Natural killer cell (primary cell): ENCODE measurements at regions not wholly inside any gene's neighbourhood (a gene's known extent, or its start where the extent isn't known, plus 50 kb on each side); places are given as distances from the start of the nearest gene placed in this dataset.

Source experiments
- ATAC-seq, 3 donors: fragments of 150-1000 bp in 2 of 3; fragments of 200-7000 bp in 1 of 3; cut with Tn5 transposase; 1 replicate in 1 of 3; 2 replicates in 2 of 3; pipeline ENCODE4 v1.10.0; 2021; ENCODE audit warnings: mild to moderate bottlenecking in 2 of 3, moderate library complexity in 2 of 3
- DNase-seq, 2 donors: peaks; one replicate each; pipeline versions ENCODE4 v3.0.0 to v3.0.0-alpha.2; 2013 to 2021; ENCODE audit warnings: mixed read lengths in 1 of 2
- H3K27ac ChIP-seq: one replicate; pipeline ENCODE4 v1.5.1; 2013; ENCODE audit warnings: mild to moderate bottlenecking, low read length
- H3K27me3 ChIP-seq: one replicate; pipeline ENCODE4 v1.6.1; 2013; ENCODE audit warnings: low read length; ENCODE audit not compliant: control insufficient read depth, insufficient read depth
- H3K36me3 ChIP-seq: one replicate; pipeline ENCODE4 v1.6.1; 2013; ENCODE audit warnings: low read length; ENCODE audit not compliant: control insufficient read depth, insufficient read depth
- H3K4me1 ChIP-seq: one replicate; pipeline ENCODE4 v1.6.1; 2013; ENCODE audit warnings: low read length; ENCODE audit not compliant: control insufficient read depth, insufficient read depth
- H3K4me3 ChIP-seq: one replicate; pipeline ENCODE4 v1.5.1; 2013; ENCODE audit warnings: low read length
- H3K9me3 ChIP-seq: one replicate; pipeline ENCODE4 v1.6.1; 2013; ENCODE audit warnings: low read length; ENCODE audit not compliant: control insufficient read depth, insufficient read depth
- H3K27ac Mint-ChIP-seq, 2 donors: one replicate each; pipeline ENCODE4 v1.8.0; 2022; ENCODE audit warnings: mild to moderate bottlenecking in 2 of 2, mixed read lengths in 2 of 2, moderate library complexity in 1 of 2
- H3K27me3 Mint-ChIP-seq, 2 donors: one replicate each; pipeline ENCODE4 v1.8.0; 2022; ENCODE audit warnings: low read depth in 2 of 2, mixed read lengths in 2 of 2
- H3K36me3 Mint-ChIP-seq: one replicate; pipeline ENCODE4 v1.8.0; 2022; ENCODE audit warnings: mixed read lengths
- H3K4me1 Mint-ChIP-seq, 2 donors: one replicate each; pipeline ENCODE4 v1.8.0; 2022; ENCODE audit warnings: mixed read lengths in 2 of 2
- H3K4me3 Mint-ChIP-seq: one replicate; pipeline ENCODE4 v1.8.0; 2022; ENCODE audit warnings: mild to moderate bottlenecking, moderate library complexity, mixed read lengths
- H3K9me3 Mint-ChIP-seq, 2 donors: one replicate each; pipeline ENCODE4 v1.8.0; 2022; ENCODE audit warnings: mixed read lengths in 2 of 2
- CTCF ChIP-seq: fragments of 200-600 bp; IDR thresholded peaks from one replicate; pipeline ENCODE4 v1.8.0; 2022; ENCODE audit warnings: antibody characterized with exemption
- WGBS: methylation state at CpG from one replicate; pipeline ENCODE4 v1.1.7; 2013; ENCODE audit warnings: missing lambda C conversion rate; ENCODE audit not compliant: insufficient coverage; 5-methylcytosine and 5-hydroxymethylcytosine counted together
- intact Hi-C: fragments of 100-400 bp; cut with micrococcal nuclease; formaldehyde crosslinking; loops from one replicate; pipeline ENCODE4 v1.14.2; 2022

GRCh38 chr16:76942089-76942488 lies 248.9 kb upstream of the MON1B start:
- no peaks in the 10 kb centered on the region for H3K36me3 ChIP-seq
- intact Hi-C loops = no loop called here
- H3K36me3 Mint-ChIP-seq = no peaks in the 10 kb centered on the region
- no peak for ATAC-seq
- H3K27me3 Mint-ChIP-seq = no peaks in the 10 kb centered on the region
- H3K4me1 ChIP-seq = no peaks in the 10 kb centered on the region
- H3K27ac Mint-ChIP-seq = no peak overlapping the region
- peaks cover 4 to 7% of the 10 kb centered on the region in 2 donors for H3K9me3 Mint-ChIP-seq
- no peak overlapping the region for H3K4me3 Mint-ChIP-seq
- no peak overlapping the region for H3K27ac ChIP-seq
- no peak for DNase-seq
- no peak for TF ChIP-seq CTCF
- WGBS = 89% methylated on average over 3 of the region's 4 CpGs
- H3K4me1 Mint-ChIP-seq = no peaks in the 10 kb centered on the region
- H3K9me3 ChIP-seq = no peaks in the 10 kb centered on the region
- H3K27me3 ChIP-seq = no peaks in the 10 kb centered on the region
- H3K4me3 ChIP-seq = no peak overlapping the region

- no peak overlapping the region for H3K4me3 ChIP-seq
- H3K4me1 Mint-ChIP-seq = no peaks in the 10 kb centered on the region
- H3K9me3 Mint-ChIP-seq = peaks cover 4 to 8% of the 10 kb centered on the region in 2 donors
- intact Hi-C loops = no loop called here
- no peaks in the 10 kb centered on the region for H3K36me3 ChIP-seq
- WGBS = 91% methylated on average over 2 of the region's 2 CpGs
- H3K9me3 ChIP-seq = no peaks in the 10 kb centered on the region
- H3K36me3 Mint-ChIP-seq = peaks cover 7% of the 10 kb centered on the region
- TF ChIP-seq CTCF = no peak
- H3K4me1 ChIP-seq = no peaks in the 10 kb centered on the region
- ATAC-seq (no peak), DNase-seq (no peak)
- no peak overlapping the region for H3K27ac Mint-ChIP-seq
- no peaks in the 10 kb centered on the region for H3K27me3 ChIP-seq
- H3K27ac ChIP-seq = no peak overlapping the region
- no peak overlapping the region for H3K4me3 Mint-ChIP-seq
- H3K27me3 Mint-ChIP-seq = no peaks in the 10 kb centered on the region
Measured at GRCh38 chr16:76943921-76944320, 247.1 kb upstream of the MON1B start.

GRCh38 chr16:76946879-76947278 lies 244.1 kb upstream of the MON1B start:
- Mint-ChIP-seq H3K27me3 (no peaks in the 10 kb centered on the region), H3K4me3 (no peak overlapping the region), H3K9me3 (peaks cover 14 to 18% of the 10 kb centered on the region in 2 donors), H3K27ac (no peak overlapping the region), H3K4me1 (no peaks in the 10 kb centered on the region), H3K36me3 (peaks cover 14% of the 10 kb centered on the region)
- H3K27ac ChIP-seq = no peak overlapping the region
- whole genome bisulfite sequencing = 47% methylated on average over 3 of the region's 3 CpGs
- H3K36me3 ChIP-seq = no peaks in the 10 kb centered on the region
- no peak overlapping the region for H3K4me3 ChIP-seq
- DNase-seq (no peak), ATAC-seq (no peak)
- intact Hi-C loops = no loop called here
- H3K4me1 ChIP-seq = no peaks in the 10 kb centered on the region
- TF ChIP-seq CTCF = no peak
- no peaks in the 10 kb centered on the region for H3K27me3 ChIP-seq
- H3K9me3 ChIP-seq = no peaks in the 10 kb centered on the region

- intact Hi-C loops = no loop called here
- WGBS = 87% methylated on average over 3 of the region's 4 CpGs
- Mint-ChIP-seq H3K36me3 (peaks cover 16% of the 10 kb centered on the region), H3K4me1 (no peaks in the 10 kb centered on the region), H3K27ac (no peak overlapping the region), H3K4me3 (no peak overlapping the region), H3K9me3 (peaks cover 15 to 19% of the 10 kb centered on the region in 2 donors), H3K27me3 (no peaks in the 10 kb centered on the region)
- Histone ChIP-seq H3K9me3 (no peaks in the 10 kb centered on the region), H3K27ac (no peak overlapping the region), H3K4me1 (no peaks in the 10 kb centered on the region), H3K4me3 (no peak overlapping the region), H3K27me3 (no peaks in the 10 kb centered on the region), H3K36me3 (no peaks in the 10 kb centered on the region)
- ATAC-seq (no peak), DNase-seq (no peak)
- no peak for TF ChIP-seq CTCF
Measured at GRCh38 chr16:76947749-76948148, 243.2 kb upstream of the MON1B start.
